ENCODE measurements at regions not wholly inside any gene's neighbourhood (a gene's known extent, or its start where the extent isn't known, plus 50 kb on each side); places are given as distances from the start of the nearest gene placed in this dataset.

DNA sequence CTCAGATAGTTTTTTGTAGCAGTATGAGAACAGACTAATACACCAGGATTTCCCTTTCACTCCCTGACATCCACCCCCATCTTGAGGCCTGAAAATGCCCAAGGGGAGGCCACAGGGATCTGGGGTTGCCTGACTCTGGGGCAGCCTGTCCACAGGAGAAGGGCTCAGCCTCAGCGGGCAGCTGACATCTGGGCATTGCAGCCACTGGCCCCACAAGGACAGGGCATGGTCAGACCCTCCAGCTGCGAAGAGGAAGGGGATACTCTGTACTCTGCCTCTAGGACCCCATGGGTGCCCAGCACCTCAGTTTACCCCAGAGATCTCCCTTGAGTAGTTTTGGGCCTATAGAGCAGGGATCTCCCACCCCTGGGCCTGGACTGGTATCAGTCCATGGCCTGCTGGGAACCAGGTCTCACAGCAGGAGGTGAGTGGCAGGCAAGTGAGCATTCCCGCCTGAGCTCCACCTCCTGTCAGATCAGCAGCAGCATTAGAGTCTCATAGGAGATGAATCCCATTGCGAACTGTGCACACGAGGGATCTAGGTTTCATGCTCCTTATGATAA is 138.9 kb downstream of the HMX1 start:
- TF ChIP-seq, protein P1, sequence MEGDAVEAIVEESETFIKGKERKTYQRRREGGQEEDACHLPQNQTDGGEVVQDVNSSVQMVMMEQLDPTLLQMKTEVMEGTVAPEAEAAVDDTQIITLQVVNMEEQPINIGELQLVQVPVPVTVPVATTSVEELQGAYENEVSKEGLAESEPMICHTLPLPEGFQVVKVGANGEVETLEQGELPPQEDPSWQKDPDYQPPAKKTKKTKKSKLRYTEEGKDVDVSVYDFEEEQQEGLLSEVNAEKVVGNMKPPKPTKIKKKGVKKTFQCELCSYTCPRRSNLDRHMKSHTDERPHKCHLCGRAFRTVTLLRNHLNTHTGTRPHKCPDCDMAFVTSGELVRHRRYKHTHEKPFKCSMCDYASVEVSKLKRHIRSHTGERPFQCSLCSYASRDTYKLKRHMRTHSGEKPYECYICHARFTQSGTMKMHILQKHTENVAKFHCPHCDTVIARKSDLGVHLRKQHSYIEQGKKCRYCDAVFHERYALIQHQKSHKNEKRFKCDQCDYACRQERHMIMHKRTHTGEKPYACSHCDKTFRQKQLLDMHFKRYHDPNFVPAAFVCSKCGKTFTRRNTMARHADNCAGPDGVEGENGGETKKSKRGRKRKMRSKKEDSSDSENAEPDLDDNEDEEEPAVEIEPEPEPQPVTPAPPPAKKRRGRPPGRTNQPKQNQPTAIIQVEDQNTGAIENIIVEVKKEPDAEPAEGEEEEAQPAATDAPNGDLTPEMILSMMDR (IDR thresholded peaks at IDR 0.05): no peak
- TF ChIP-seq POLR2AphosphoS5 (IDR thresholded peaks at IDR 0.05) (no peak), POLR2A (IDR thresholded peaks at IDR 0.05) (no peak)

All from breast epithelium (tissue), 3 donors.